Panc1 (cell line): ENCODE measurements at regions not wholly inside any gene's neighbourhood (a gene's known extent, or its start where the extent isn't known, plus 50 kb on each side); places are given as distances from the start of the nearest gene placed in this dataset.

ENCODE experiments used
- ATAC-seq: fragments of 200-7000 bp; cut with Tn5 transposase; 2 replicates; pipeline ENCODE4 v1.9.1; 2020; ENCODE audit warnings: mild to moderate bottlenecking, moderate library complexity
- BruUV-seq: library from RNA; stranded (reverse); fragments of 400-500 nt; replicated peaks from 2 replicates; lab custom pipeline; 2021; lab: Mats Ljungman, UMichigan
- CTCF ChIA-PET: fragments of 300-600 bp; sonication (Branson Sonifier 250); formaldehyde crosslinking; loops from one replicate; lab custom pipeline; 2022; ENCODE audit warnings: antibody characterized with exemption; lab: Charles Lee
- POLR2A ChIA-PET: fragments of 300-600 bp; sonication (Branson Sonifier 250); formaldehyde crosslinking; loops from one replicate; lab custom pipeline; 2022; ENCODE audit warnings: antibody characterized with exemption; lab: Charles Lee
- DNase-seq: peaks from one replicate; pipeline ENCODE4 v3.0.0-alpha.2; 2010; ENCODE audit warnings: low read depth, low spot score
- H3K27ac ChIP-seq: 2 replicates; pipeline ENCODE4 v1.5.1; 2011; ENCODE audit warnings: mild to moderate bottlenecking, low read length, inconsistent platforms
- H3K27me3 ChIP-seq: fragments of 200-500 bp; sonication (Bioruptor generic); 2 replicates; pipeline ENCODE4 v1.6.0; 2014; ENCODE audit warnings: low read length, inconsistent platforms; ENCODE audit not compliant: control insufficient read depth, insufficient read depth
- H3K36me3 ChIP-seq: fragments of 200-500 bp; sonication (Bioruptor generic); 2 replicates; pipeline ENCODE4 v1.5.1; 2014; ENCODE audit warnings: inconsistent platforms, mild to moderate bottlenecking, low read length, moderate library complexity; ENCODE audit not compliant: control insufficient read depth, insufficient read depth
- H3K4me1 ChIP-seq: 2 replicates; pipeline ENCODE4 v1.5.1; 2011; ENCODE audit warnings: inconsistent platforms, mild to moderate bottlenecking, low read length, moderate library complexity; ENCODE audit not compliant: control insufficient read depth, insufficient read depth
- H3K4me3 ChIP-seq, 2 experiments: 2 replicates each; pipeline ENCODE4 v1.5.1; 2011 to 2012; ENCODE audit warnings: low read depth in 2 of 2, low read length in 2 of 2, mild to moderate bottlenecking in 2 of 2, inconsistent platforms in 1 of 2, moderate library complexity in 1 of 2
- H3K9me3 ChIP-seq: fragments of 200-500 bp; sonication (Bioruptor generic); 2 replicates; pipeline ENCODE4 v1.5.1; 2014; ENCODE audit warnings: low read depth, mild to moderate bottlenecking, inconsistent platforms, low read length, moderate library complexity; ENCODE audit not compliant: control insufficient read depth, insufficient read depth
- POLR2AphosphoS5 ChIP-seq: IDR thresholded peaks from 2 replicates; pipeline ENCODE4 v1.6.1; 2012; ENCODE audit warnings: mild to moderate bottlenecking, low read depth, low read length, moderate library complexity
- SIN3A ChIP-seq: IDR thresholded peaks from 2 replicates; pipeline ENCODE4 v1.6.1; 2012; ENCODE audit warnings: low read depth, mild to moderate bottlenecking, low read length, moderate library complexity, borderline replicate concordance; ENCODE audit not compliant: insufficient read depth
- TCF7L2 ChIP-seq: IDR thresholded peaks from 2 replicates; pipeline ENCODE4 v1.6.1; 2011; ENCODE audit warnings: mild to moderate bottlenecking, low read depth, low read length, inconsistent platforms
- in situ Hi-C: cut with HindIII; loops from 2 replicates; pipeline ENCODE4 v1.10.0; 2016; ENCODE audit warnings: low sequenced_read_pairs, low pct_unique_long_range_greater_than_20kb
- intact Hi-C: fragments of 100-400 bp; cut with micrococcal nuclease; formaldehyde crosslinking; loops from one replicate; pipeline ENCODE4 v1.10.0; 2022; ENCODE audit not compliant: unreplicated experiment
- TF ChIP-seq, protein P1 (sequence below), 2 experiments: IDR thresholded peaks; 2 replicates each; pipeline ENCODE4 v1.6.1; 2011 to 2012; ENCODE audit warnings: low read depth in 2 of 2, control low read depth in 1 of 2, low read length in 1 of 2, mild to moderate bottlenecking in 1 of 2, moderate library complexity in 1 of 2; ENCODE audit not compliant: insufficient read depth in 1 of 2
- TF ChIP-seq, protein P2 (sequence below): fragments of 450-650 bp; IDR thresholded peaks from 2 replicates; pipeline ENCODE4 v1.5.1; 2017; ENCODE audit warnings: mild to moderate bottlenecking

- CTCF ChIA-PET, result no interaction called here
- no peak for DNase-seq
- no peak for ATAC-seq
- POLR2A ChIA-PET, result no interaction called here
- intact Hi-C loops (no loop called here), in situ Hi-C loops (no loop called here)
- no peaks in the 10 kb centered on the region for H3K9me3 ChIP-seq
- no peak overlapping the region for H3K4me3 ChIP-seq
- BruUV-seq, result no TSS peak
- no peak overlapping the region for H3K27ac ChIP-seq
- no peaks in the 10 kb centered on the region for H3K4me1 ChIP-seq
- TF ChIP-seq SIN3A, result no peak
- no peak for TF ChIP-seq TCF7L2
- TF ChIP-seq POLR2AphosphoS5, result no peak
- H3K27me3 ChIP-seq, result no peaks in the 10 kb centered on the region
- H3K36me3 ChIP-seq, result no peaks in the 10 kb centered on the region
Observed at GRCh38 chr13:83184819-83185218, 697.5 kb downstream of the SLITRK1 start.

- H3K36me3 ChIP-seq, result no peaks in the 10 kb centered on the region
- H3K27me3 ChIP-seq, result no peaks in the 10 kb centered on the region
- H3K4me1 ChIP-seq, result no peaks in the 10 kb centered on the region
- in situ Hi-C loops (no loop called here), intact Hi-C loops (no loop called here)
- DNase-seq (no peak), ATAC-seq (no peak)
- POLR2A ChIA-PET, result no interaction called here
- H3K4me3 ChIP-seq, result no peak overlapping the region
- no peaks in the 10 kb centered on the region for H3K9me3 ChIP-seq
- CTCF ChIA-PET, result no interaction called here
- H3K27ac ChIP-seq, result no peak overlapping the region
- no TSS peak for BruUV-seq
- TF ChIP-seq, protein P1, sequence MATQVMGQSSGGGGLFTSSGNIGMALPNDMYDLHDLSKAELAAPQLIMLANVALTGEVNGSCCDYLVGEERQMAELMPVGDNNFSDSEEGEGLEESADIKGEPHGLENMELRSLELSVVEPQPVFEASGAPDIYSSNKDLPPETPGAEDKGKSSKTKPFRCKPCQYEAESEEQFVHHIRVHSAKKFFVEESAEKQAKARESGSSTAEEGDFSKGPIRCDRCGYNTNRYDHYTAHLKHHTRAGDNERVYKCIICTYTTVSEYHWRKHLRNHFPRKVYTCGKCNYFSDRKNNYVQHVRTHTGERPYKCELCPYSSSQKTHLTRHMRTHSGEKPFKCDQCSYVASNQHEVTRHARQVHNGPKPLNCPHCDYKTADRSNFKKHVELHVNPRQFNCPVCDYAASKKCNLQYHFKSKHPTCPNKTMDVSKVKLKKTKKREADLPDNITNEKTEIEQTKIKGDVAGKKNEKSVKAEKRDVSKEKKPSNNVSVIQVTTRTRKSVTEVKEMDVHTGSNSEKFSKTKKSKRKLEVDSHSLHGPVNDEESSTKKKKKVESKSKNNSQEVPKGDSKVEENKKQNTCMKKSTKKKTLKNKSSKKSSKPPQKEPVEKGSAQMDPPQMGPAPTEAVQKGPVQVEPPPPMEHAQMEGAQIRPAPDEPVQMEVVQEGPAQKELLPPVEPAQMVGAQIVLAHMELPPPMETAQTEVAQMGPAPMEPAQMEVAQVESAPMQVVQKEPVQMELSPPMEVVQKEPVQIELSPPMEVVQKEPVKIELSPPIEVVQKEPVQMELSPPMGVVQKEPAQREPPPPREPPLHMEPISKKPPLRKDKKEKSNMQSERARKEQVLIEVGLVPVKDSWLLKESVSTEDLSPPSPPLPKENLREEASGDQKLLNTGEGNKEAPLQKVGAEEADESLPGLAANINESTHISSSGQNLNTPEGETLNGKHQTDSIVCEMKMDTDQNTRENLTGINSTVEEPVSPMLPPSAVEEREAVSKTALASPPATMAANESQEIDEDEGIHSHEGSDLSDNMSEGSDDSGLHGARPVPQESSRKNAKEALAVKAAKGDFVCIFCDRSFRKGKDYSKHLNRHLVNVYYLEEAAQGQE (IDR thresholded peaks at IDR 0.05; ENCODE audit: insufficient read depth in 1 of 2, low read depth in 2 of 2, low read length in 1 of 2), result no peak
- TF ChIP-seq POLR2AphosphoS5 (no peak), SIN3A (no peak), TCF7L2 (no peak)
- TF ChIP-seq, protein P2, sequence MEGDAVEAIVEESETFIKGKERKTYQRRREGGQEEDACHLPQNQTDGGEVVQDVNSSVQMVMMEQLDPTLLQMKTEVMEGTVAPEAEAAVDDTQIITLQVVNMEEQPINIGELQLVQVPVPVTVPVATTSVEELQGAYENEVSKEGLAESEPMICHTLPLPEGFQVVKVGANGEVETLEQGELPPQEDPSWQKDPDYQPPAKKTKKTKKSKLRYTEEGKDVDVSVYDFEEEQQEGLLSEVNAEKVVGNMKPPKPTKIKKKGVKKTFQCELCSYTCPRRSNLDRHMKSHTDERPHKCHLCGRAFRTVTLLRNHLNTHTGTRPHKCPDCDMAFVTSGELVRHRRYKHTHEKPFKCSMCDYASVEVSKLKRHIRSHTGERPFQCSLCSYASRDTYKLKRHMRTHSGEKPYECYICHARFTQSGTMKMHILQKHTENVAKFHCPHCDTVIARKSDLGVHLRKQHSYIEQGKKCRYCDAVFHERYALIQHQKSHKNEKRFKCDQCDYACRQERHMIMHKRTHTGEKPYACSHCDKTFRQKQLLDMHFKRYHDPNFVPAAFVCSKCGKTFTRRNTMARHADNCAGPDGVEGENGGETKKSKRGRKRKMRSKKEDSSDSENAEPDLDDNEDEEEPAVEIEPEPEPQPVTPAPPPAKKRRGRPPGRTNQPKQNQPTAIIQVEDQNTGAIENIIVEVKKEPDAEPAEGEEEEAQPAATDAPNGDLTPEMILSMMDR, result no peak
Observed at GRCh38 chr13:83184150-83184475, 698.2 kb downstream of the SLITRK1 start.

- DNase-seq (no peak), ATAC-seq (no peak)
- BruUV-seq, result no TSS peak
- no peak for TF ChIP-seq TCF7L2
- TF ChIP-seq, protein P1 (IDR thresholded peaks at IDR 0.05; ENCODE audit: insufficient read depth in 1 of 2, low read depth in 2 of 2, low read length in 1 of 2), result no peak
- TF ChIP-seq, protein P2, result no peak
- TF ChIP-seq SIN3A, result no peak
- TF ChIP-seq POLR2AphosphoS5, result no peak
- intact Hi-C loops (no loop called here), in situ Hi-C loops (no loop called here)
- Histone ChIP-seq H3K9me3 (no peaks in the 10 kb centered on the region), H3K27ac (no peak overlapping the region), H3K27me3 (no peaks in the 10 kb centered on the region), H3K36me3 (no peaks in the 10 kb centered on the region), H3K4me1 (no peaks in the 10 kb centered on the region), H3K4me3 (no peak overlapping the region)
- CTCF ChIA-PET, result no interaction called here
- POLR2A ChIA-PET, result no interaction called here
Observed at GRCh38 chr13:83183439-83184149, 698.7 kb downstream of the SLITRK1 start.
